ENCODE measurements at regions not wholly inside any gene's neighbourhood (a gene's known extent, or its start where the extent isn't known, plus 50 kb on each side); places are given as distances from the start of the nearest gene placed in this dataset.

DNA sequence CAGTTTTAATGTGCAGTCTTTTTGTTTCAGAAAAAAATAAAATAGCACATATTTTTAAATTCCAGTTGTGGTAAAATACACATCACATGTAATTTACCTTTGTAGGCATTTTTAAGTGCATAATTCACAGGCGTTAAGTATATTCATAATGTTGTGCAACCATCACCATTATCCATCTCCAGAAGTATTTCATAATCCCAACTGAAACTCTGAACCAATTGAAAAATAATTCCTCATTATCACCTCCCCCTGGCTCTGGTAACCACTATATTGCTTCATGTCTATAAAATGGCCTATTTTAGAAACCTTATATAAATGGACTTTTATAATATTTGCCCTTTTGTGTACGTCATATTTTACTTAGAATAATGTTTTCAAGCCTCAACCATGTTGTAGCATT, 756.5 kb upstream of the KLHL1 start:
- no peak for DNase-seq

- DNase-seq, result peak; percentile 82
These were observed 748.5 kb upstream of the KLHL1 start for GRCh38 chr13:70856711-70857110.

- DNase-seq, result no peak
These were observed 747.8 kb upstream of the KLHL1 start for GRCh38 chr13:70856025-70856424.

- DNase-seq, result no peak
These were observed 741.0 kb upstream of the KLHL1 start for GRCh38 chr13:70849222-70849621.

DNA sequence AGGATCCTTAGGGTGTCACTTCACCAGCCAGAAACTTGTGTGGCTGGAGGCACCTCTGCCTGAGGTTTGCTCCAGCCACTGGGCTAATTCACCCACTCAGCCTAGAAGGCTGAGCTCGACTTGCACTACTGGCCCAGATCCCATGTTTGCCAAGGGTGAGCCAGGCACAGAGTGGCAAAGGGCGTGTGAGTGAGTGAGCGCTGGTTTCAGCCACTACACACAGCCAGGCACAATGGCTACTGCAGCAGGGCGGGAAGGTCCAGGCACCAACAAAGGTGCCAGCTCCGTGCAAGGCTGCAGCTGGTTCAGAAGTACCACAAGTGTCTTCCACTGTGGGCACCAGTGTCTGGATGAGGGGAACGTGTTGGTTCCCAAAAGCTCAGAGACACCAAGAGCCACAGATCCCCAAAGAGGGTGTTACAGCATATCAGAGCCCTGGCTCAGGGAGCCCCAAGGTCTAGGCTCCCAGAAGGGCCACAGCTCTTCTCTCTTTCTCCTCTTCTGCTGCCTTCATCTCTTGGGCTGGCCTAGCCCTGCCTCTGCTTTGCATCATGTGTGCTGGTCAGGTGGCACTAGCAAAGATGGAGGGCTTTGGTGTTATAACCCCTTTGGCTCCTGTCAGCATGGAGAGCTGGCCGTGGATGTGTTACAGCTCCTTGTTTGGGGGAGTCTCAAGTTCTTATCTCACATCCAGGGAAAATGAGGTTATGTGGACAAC, 736.3 kb upstream of the KLHL1 start:
- no peak for DNase-seq

- no peak for DNase-seq
These were observed 733.9 kb upstream of the KLHL1 start for GRCh38 chr13:70842062-70842644.

GRCh38 chr13:70841240-70842061, 733.2 kb upstream of the KLHL1 start:
- DNase-seq, result no peak

- no peak for DNase-seq
These were observed 727.1 kb upstream of the KLHL1 start for GRCh38 chr13:70835371-70835770.

- DNase-seq, result no peak
These were observed 721.5 kb upstream of the KLHL1 start for GRCh38 chr13:70829748-70830147.

DNA sequence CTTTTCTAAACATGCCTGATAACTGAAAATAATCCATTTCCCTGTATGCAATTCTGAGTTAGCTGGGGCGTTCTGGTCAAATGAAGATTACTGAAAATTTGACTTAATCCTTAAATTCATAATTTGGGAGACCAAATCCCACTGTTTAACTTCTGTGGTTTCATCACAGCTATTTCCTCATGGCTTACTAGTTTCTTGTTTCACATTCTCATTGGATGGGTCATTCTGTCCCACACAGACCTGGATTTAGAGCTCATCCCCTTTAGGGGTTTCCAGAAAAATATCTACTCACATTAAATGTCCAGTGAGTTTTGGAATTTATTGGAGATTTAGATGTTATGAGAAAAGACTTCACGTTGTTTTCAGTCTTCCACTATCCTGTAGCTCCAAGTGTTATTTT, 709.3 kb upstream of the KLHL1 start:
- DNase-seq, result no peak

DNA sequence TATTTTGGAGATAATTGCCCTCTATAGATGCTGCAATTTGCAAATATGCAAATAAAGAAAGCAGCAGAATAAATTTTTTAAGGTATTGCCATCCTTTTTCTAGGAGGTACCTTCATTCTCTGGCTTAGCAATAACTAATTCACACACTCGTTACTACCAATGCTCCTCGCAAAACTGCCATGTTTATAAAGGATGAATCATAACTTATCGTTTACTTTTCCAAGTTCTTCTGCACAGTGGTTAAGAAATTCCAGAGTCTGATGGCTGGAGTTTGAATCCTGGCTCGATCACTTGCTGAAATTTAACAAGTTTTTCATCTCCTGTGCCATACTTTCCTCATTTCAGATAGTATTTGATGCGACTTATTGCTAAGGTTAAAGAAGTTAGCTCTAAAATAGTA, 708.6 kb upstream of the KLHL1 start:
- no peak for DNase-seq

GRCh38 chr13:70814684-70815083, 706.4 kb upstream of the KLHL1 start:
- no peak for DNase-seq

- no peak for DNase-seq
These were observed 704.2 kb upstream of the KLHL1 start for GRCh38 chr13:70812481-70812880.

DNA sequence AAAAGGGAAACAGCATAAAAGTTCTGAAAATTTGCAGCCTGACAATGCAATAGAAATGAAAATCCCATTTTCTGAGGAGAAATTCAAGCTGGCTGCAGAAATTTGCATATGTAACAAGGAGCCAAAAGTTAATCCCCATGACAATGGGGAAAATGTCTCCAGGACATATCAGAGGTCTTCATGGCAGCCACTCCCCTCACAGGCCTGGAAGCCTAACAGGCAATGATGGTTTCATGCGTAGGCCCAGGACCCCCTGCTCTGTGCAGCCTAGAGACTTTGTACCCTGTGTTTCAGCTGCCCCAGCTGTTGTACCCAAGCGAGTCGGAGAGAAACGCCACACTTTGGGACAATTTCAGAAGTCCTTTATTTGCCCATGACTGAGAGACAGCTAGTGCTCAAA, 701.3 kb upstream of the KLHL1 start:
- no peak for DNase-seq

DNA sequence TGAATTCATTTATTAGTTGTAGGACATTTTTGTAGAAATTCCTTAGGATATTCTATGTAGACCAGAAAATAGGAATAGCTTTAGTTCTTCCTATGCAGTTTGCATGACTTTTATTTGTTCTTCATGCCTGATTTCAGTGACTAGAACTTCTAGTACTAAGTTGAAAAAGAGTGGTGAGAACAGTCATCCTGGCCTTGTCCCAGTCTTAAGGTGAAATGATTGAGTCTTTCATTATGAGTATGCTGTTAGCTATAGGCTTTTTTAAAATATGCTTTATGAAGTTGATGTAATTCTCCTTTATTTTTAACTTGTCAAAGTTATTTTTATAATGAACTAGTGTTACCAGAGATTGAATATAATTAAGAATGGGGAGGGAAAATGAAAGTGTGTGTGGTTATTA, 690.1 kb upstream of the KLHL1 start:
- DNase-seq, result no peak

DNA sequence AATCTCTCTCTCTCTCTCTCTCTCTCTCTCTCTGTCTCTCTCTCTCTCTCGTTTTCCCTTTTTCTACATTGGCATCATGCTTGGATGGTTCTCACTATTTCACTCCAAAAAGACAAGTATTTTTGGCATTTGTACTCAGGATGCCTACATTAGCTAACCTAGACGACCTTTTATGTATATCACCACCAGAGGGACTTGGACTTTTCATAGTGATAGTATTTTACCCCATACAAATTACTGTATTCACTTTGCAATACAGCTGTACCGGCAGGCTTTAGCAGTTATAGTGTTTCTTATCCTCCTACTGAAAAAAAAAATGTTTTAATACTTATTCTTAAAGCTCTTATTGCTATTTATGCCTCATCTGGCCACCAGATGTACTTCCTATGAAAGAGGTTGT, 687.2 kb upstream of the KLHL1 start:
- DNase-seq, result no peak

DNA sequence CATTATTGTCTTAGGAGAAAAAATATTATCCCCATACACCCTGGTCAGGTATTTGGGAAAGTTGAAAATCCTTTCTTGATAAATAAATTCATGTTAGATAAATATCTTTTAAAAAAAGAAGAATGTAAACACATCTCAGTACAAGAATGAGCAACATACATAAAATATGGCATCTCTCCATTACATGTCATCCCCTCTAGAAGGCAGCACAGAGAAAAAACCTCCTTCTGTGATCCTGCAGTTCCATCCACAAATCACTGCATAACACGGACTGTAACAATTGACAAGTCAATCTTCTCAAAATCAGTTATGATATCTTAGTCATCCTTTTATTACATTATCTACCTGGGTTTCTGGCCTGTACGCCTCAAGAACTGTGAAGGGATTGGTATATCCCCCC, 683.9 kb upstream of the KLHL1 start:
- DNase-seq, result no peak

GRCh38 chr13:70789751-70790150, 681.5 kb upstream of the KLHL1 start:
- no peak for DNase-seq

DNA sequence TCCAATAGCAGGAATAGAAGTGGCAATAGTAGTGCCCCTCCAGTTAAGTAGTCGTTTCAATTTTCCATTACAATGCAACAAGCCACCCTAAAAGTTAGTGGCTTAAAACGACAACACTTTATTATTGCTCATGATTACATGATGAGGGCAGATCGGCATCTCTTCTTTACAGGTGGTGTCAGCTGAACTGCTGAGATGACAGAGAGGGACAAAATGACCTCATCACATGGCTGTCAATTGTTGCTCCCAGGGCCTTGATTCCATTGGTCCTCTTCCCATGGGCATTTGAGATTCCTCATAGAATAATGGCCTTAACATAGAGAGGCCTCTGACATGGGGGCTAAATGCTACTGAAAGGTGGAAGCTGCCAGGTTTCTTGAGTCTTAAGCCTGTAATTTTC, 679.8 kb upstream of the KLHL1 start:
- peak; percentile 88 for DNase-seq

DNA sequence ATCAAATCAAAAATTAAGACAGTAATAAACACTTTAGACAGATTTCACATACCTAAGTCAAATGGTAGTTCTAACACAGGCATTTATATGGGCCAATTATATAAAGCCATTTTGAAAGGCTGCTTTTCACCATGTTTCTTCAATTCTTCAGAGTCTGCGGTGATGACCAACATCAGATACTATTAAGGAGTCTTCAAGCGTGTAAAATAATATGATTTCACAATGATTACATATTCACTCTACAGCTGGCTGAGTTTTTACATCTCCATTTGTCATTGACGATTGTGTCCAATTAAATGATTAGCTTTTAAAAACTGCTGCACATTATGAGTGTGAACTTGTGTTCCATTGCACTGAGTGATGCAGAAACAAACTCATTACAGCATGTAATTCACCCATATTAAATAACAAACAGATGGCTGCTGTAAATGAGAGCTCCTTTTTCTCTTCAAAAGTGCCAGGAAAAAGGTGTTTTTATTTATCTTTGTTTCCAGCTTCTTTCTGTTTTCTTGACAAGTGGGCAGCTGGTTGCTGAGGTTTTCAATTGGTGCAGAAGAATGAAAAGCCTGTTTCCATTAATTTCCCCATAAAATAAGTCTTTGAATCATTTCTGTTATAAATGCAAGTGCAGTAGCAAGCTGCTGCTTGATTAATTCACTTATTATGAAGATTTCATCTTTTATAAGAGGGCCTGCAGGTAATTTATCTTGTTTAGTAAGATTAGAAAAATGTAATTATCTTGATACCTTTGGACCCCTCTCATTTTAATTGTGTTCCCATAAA, 676.1 kb upstream of the KLHL1 start:
- peak; percentile 46 for DNase-seq

GRCh38 chr13:70769817-70770216, 661.6 kb upstream of the KLHL1 start:
- no peak for DNase-seq

DNA sequence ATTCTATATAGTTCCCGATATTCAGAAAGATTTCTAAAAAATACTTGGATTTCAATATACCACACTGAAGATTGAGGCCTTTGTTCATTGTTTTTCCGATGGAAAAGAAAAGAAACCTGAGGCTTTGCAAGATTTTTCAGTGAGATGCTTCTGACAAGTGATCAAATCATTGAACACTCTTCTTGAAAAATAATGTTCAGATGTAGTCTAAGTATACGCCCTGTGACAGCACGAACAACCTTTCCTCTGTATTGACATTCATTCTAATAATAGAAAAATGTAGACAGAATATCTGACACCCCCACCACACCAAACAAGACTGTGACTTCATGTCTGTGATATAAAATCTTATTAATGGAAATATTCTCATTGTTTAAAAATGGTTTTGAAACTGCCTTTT, 650.7 kb upstream of the KLHL1 start:
- DNase-seq, result no peak

DNA sequence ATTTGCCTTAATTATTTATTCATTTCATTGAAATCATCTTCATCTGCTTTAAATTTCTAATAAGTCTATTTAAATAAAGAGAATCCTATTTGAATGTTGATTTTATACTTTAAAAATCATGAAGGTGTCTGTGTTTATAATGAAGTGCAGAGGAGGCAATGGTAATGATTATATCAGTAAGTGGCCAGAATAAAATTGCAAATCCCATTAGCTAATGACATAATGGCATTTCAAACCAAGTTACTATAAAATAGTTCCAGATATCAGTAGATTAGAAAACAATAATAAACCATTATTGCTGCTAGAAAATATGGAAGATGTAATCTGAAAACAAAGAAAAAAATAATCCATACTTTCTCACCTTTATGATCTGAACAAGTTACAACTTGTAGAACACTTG, 647.8 kb upstream of the KLHL1 start:
- DNase-seq, result no peak

All from NCI-H146 (cell line).